Osteoblast (primary cell): ENCODE measurements at regions not wholly inside any gene's neighbourhood (a gene's known extent, or its start where the extent isn't known, plus 50 kb on each side); places are given as distances from the start of the nearest gene placed in this dataset.

Experiments
- DNase-seq: peaks from one replicate; pipeline ENCODE4 v3.0.0; 2011; ENCODE audit warnings: low spot score, mixed read lengths; ENCODE audit not compliant: insufficient read length; ENCODE audit errors: missing footprints
- H2AFZ ChIP-seq: 2 replicates; pipeline ENCODE4 v1.6.0; 2011; ENCODE audit warnings: mild to moderate bottlenecking, low read length
- H3K27ac ChIP-seq: 2 replicates; pipeline ENCODE4 v1.5.1; 2011; ENCODE audit warnings: mild to moderate bottlenecking, low read depth, low read length, moderate library complexity
- H3K27me3 ChIP-seq: 2 replicates; pipeline ENCODE4 v1.6.0; 2012; ENCODE audit warnings: mild to moderate bottlenecking, control low read depth, inconsistent platforms, low read length, moderate library complexity; ENCODE audit not compliant: insufficient read depth
- H3K36me3 ChIP-seq: 2 replicates; pipeline ENCODE4 v1.5.1; 2011; ENCODE audit warnings: mild to moderate bottlenecking, low read length, control low read depth, moderate library complexity; ENCODE audit not compliant: insufficient read depth
- H3K4me1 ChIP-seq: 2 replicates; pipeline ENCODE4 v1.5.1; 2011; ENCODE audit warnings: mild to moderate bottlenecking, low read length, control low read depth, moderate library complexity; ENCODE audit not compliant: insufficient read depth
- H3K4me2 ChIP-seq: 2 replicates; pipeline ENCODE4 v1.6.0; 2011; ENCODE audit warnings: mild to moderate bottlenecking, low read length; ENCODE audit not compliant: insufficient read depth
- H3K4me3 ChIP-seq: fragments of 200-600 bp; sonication (generic); 3 replicates; pipeline ENCODE4 v1.5.1; 2012; ENCODE audit warnings: mild to moderate bottlenecking, low read length, inconsistent platforms; ENCODE audit not compliant: insufficient read depth
- H3K79me2 ChIP-seq: 2 replicates; pipeline ENCODE4 v1.6.0; 2012; ENCODE audit warnings: mild to moderate bottlenecking, low read length, control low read depth, inconsistent platforms; ENCODE audit not compliant: insufficient read depth
- H3K9me3 ChIP-seq: 2 replicates; pipeline ENCODE4 v1.5.1; 2011; ENCODE audit warnings: low read depth, low read length, control low read depth
- H4K20me1 ChIP-seq: 2 replicates; pipeline ENCODE4 v1.6.0; 2012; ENCODE audit warnings: mild to moderate bottlenecking, low read length, control low read depth; ENCODE audit not compliant: insufficient read depth
- CTCF ChIP-seq: IDR thresholded peaks from 2 replicates; pipeline ENCODE4 v1.5.1; 2011; ENCODE audit warnings: mild to moderate bottlenecking, low read depth, low read length, moderate library complexity; ENCODE audit errors: extremely low read depth

GRCh38 chr6:147081076-147081609 lies 123.1 kb upstream of the STXBP5 start:
- H4K20me1 ChIP-seq = no peaks in the 10 kb centered on the region
- H3K4me3 ChIP-seq = no peak overlapping the region
- TF ChIP-seq CTCF = no peak
- no peaks in the 10 kb centered on the region for H3K9me3 ChIP-seq
- H3K36me3 ChIP-seq = no peaks in the 10 kb centered on the region
- no peak overlapping the region for H3K4me2 ChIP-seq
- no peak overlapping the region for H3K27ac ChIP-seq
- H3K4me1 ChIP-seq = peaks cover 4% of the 10 kb centered on the region
- no peaks in the 10 kb centered on the region for H3K27me3 ChIP-seq
- H2AFZ ChIP-seq = no peak overlapping the region
- DNase-seq = peak; percentile 70
- H3K79me2 ChIP-seq = no peaks in the 10 kb centered on the region

GRCh38 chr6:147087641-147088040 lies 116.6 kb upstream of the STXBP5 start:
- DNase-seq = no peak
- Histone ChIP-seq H2AFZ (no peak overlapping the region), H3K4me3 (no peak overlapping the region), H3K4me2 (no peak overlapping the region), H3K9me3 (no peaks in the 10 kb centered on the region), H3K36me3 (no peaks in the 10 kb centered on the region), H4K20me1 (no peaks in the 10 kb centered on the region), H3K27me3 (no peaks in the 10 kb centered on the region), H3K27ac (no peak overlapping the region), H3K4me1 (no peaks in the 10 kb centered on the region), H3K79me2 (no peaks in the 10 kb centered on the region)
- TF ChIP-seq CTCF = no peak

- Histone ChIP-seq H4K20me1 (no peaks in the 10 kb centered on the region), H2AFZ (no peak overlapping the region), H3K27ac (no peak overlapping the region), H3K36me3 (no peaks in the 10 kb centered on the region), H3K27me3 (no peaks in the 10 kb centered on the region), H3K4me2 (no peak overlapping the region), H3K79me2 (no peaks in the 10 kb centered on the region), H3K4me1 (no peaks in the 10 kb centered on the region), H3K9me3 (no peaks in the 10 kb centered on the region), H3K4me3 (no peak overlapping the region)
- no peak for TF ChIP-seq CTCF
- DNase-seq = no peak
Observed at GRCh38 chr6:147088861-147089260, 115.4 kb upstream of the STXBP5 start.

GRCh38 chr6:147095316-147095715 lies 108.9 kb upstream of the STXBP5 start:
- Histone ChIP-seq H3K36me3 (no peaks in the 10 kb centered on the region), H3K79me2 (no peaks in the 10 kb centered on the region), H4K20me1 (no peaks in the 10 kb centered on the region), H2AFZ (no peak overlapping the region), H3K4me3 (no peak overlapping the region), H3K27me3 (no peaks in the 10 kb centered on the region), H3K9me3 (no peaks in the 10 kb centered on the region), H3K4me2 (no peak overlapping the region), H3K4me1 (peaks cover 7% of the 10 kb centered on the region), H3K27ac (no peak overlapping the region)
- TF ChIP-seq CTCF = no peak
- no peak for DNase-seq
